WTC11 (cell line): ENCODE measurements at regions not wholly inside any gene's neighbourhood (a gene's known extent, or its start where the extent isn't known, plus 50 kb on each side); places are given as distances from the start of the nearest gene placed in this dataset.

Experiments
- ATAC-seq: fragments of 200-7000 bp; cut with Tn5 transposase; 2 replicates; pipeline ENCODE4 v1.10.0; 2021; ENCODE audit warnings: mild to moderate bottlenecking, moderate library complexity
- CTCF ChIA-PET: fragments of 300-600 bp; sonication (Branson Sonifier 250); formaldehyde crosslinking; loops from one replicate; lab custom pipeline; 2021; ENCODE audit warnings: antibody characterized with exemption; lab: Charles Lee
- POLR2A ChIA-PET: fragments of 350-600 bp; sonication (Branson Sonifier 250); formaldehyde crosslinking; loops from one replicate; lab custom pipeline; 2021; ENCODE audit warnings: antibody characterized with exemption; lab: Charles Lee
- DNase-seq: peaks from one replicate; pipeline ENCODE4 v3.0.0; 2021; ENCODE audit warnings: low spot score
- H3K27ac Mint-ChIP-seq: 2 replicates; pipeline ENCODE4 v1.8.0; 2021; ENCODE audit warnings: mixed read lengths
- H3K27me3 Mint-ChIP-seq: 2 replicates; pipeline ENCODE4 v1.8.0; 2021; ENCODE audit warnings: low read depth, mild to moderate bottlenecking, moderate library complexity, mixed read lengths
- H3K36me3 Mint-ChIP-seq: 2 replicates; pipeline ENCODE4 v1.8.0; 2021; ENCODE audit warnings: mixed read lengths
- H3K4me1 Mint-ChIP-seq: 2 replicates; pipeline ENCODE4 v1.8.0; 2022; ENCODE audit warnings: mixed read lengths
- H3K4me3 Mint-ChIP-seq: 2 replicates; pipeline ENCODE4 v1.8.0; 2021; ENCODE audit warnings: mild to moderate bottlenecking, moderate library complexity, mixed read lengths
- H3K9me3 Mint-ChIP-seq: 2 replicates; pipeline ENCODE4 v1.8.0; 2021; ENCODE audit warnings: mixed read lengths
- ATF1 ChIP-seq: sonication (generic); formaldehyde crosslinking; IDR thresholded peaks from 2 replicates; pipeline ENCODE4 v1.8.1; 2023; ENCODE audit warnings: mild to moderate bottlenecking, moderate library complexity, missing genetic modification reagents
- E2F1 ChIP-seq: sonication (generic); formaldehyde crosslinking; IDR thresholded peaks from 2 replicates; pipeline ENCODE4 v1.8.0; 2022; ENCODE audit warnings: mild to moderate bottlenecking, missing genetic modification reagents
- HMGA2 ChIP-seq: fragments of 250-450 bp; sonication (Bioruptor Pico); IDR thresholded peaks from 2 replicates; pipeline ENCODE4 v1.4.0; 2021; ENCODE audit warnings: mild to moderate bottlenecking, moderate library complexity
- MAX ChIP-seq: sonication (generic); formaldehyde crosslinking; IDR thresholded peaks from 2 replicates; pipeline ENCODE4 v1.8.0; 2022; ENCODE audit warnings: mild to moderate bottlenecking, missing genetic modification reagents
- MXD4 ChIP-seq: fragments of 250-450 bp; sonication (Bioruptor Pico); IDR thresholded peaks from 2 replicates; pipeline ENCODE4 v1.8.0; 2021; ENCODE audit warnings: mild to moderate bottlenecking, moderate library complexity, borderline replicate concordance
- NFATC4 ChIP-seq: fragments of 250-450 bp; sonication (Bioruptor Pico); IDR thresholded peaks from 2 replicates; pipeline ENCODE4 v1.9.0; 2021; ENCODE audit warnings: mild to moderate bottlenecking
- NFE2L1 ChIP-seq: sonication (generic); formaldehyde crosslinking; IDR thresholded peaks from 2 replicates; pipeline ENCODE4 v1.8.1; 2023; ENCODE audit warnings: missing genetic modification reagents
- NR2C2 ChIP-seq: sonication (generic); formaldehyde crosslinking; IDR thresholded peaks from 2 replicates; pipeline ENCODE4 v1.8.0; 2022; ENCODE audit warnings: mild to moderate bottlenecking, missing genetic modification reagents
- OVOL2 ChIP-seq: fragments of 250-450 bp; sonication (Bioruptor Pico); IDR thresholded peaks from 2 replicates; pipeline ENCODE4 v1.9.0; 2021; ENCODE audit warnings: mild to moderate bottlenecking, borderline replicate concordance
- RORB ChIP-seq: fragments of 250-450 bp; sonication (Bioruptor Pico); IDR thresholded peaks from 2 replicates; pipeline ENCODE4 v1.9.0; 2021; ENCODE audit warnings: mild to moderate bottlenecking
- ZBTB21 ChIP-seq: sonication (generic); formaldehyde crosslinking; IDR thresholded peaks from 2 replicates; pipeline ENCODE4 v1.8.1; 2023; ENCODE audit warnings: mild to moderate bottlenecking, missing genetic modification reagents, borderline replicate concordance
- ZMAT4 ChIP-seq: fragments of 250-450 bp; sonication (Bioruptor Pico); IDR thresholded peaks from 2 replicates; pipeline ENCODE4 v1.9.0; 2021; ENCODE audit warnings: mild to moderate bottlenecking
- ZNF219 ChIP-seq: sonication (generic); formaldehyde crosslinking; IDR thresholded peaks from 2 replicates; pipeline ENCODE4 v1.8.0; 2023; ENCODE audit warnings: missing genetic modification reagents, mild to moderate bottlenecking, borderline replicate concordance
- TF ChIP-seq, protein P1 (sequence below): fragments of 250-450 bp; sonication (Bioruptor Pico); IDR thresholded peaks from 2 replicates; pipeline ENCODE4 v1.9.0; 2021; ENCODE audit warnings: mild to moderate bottlenecking, borderline replicate concordance
- TF ChIP-seq, protein P2 (sequence below): sonication (generic); formaldehyde crosslinking; IDR thresholded peaks from 2 replicates; pipeline ENCODE4 v1.8.0; 2023; ENCODE audit warnings: missing genetic modification reagents, mild to moderate bottlenecking, borderline replicate concordance
- TF ChIP-seq, protein P3 (sequence below): sonication (generic); formaldehyde crosslinking; IDR thresholded peaks from 2 replicates; pipeline ENCODE4 v1.8.1; 2022; ENCODE audit warnings: low read depth, mild to moderate bottlenecking, moderate library complexity, missing genetic modification reagents, borderline replicate concordance
- TF ChIP-seq, protein P4 (sequence below): sonication (generic); formaldehyde crosslinking; IDR thresholded peaks from 2 replicates; pipeline ENCODE4 v1.8.0; 2022; ENCODE audit warnings: missing genetic modification reagents

DNA sequence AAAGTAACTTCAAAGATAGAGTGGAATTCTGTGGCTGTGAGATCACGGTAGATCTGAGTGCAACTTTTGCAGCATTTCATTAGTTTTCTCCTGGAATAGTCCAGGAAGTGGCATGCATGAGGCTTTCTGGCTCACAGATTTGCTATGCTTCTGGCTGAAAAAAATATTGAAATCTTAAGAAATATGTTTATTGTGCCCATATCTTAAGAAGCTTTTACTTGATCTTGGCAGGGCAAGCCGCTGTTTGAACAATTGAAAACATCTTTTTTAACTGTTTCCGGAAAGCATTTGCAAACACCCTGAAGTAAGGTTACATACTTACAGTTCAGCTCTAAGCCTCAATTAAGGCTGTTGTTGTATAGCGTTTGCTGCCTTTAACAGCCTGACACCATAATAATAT lies 135.7 kb upstream of the GDNF start:
- no peak for DNase-seq
- H3K9me3 Mint-ChIP-seq, result peaks cover 29% of the 10 kb centered on the region
- no peaks in the 10 kb centered on the region for H3K27me3 Mint-ChIP-seq
- peaks cover under 1% of the 10 kb centered on the region; the same call in 1 of the 2 replicates for H3K36me3 Mint-ChIP-seq
- TF ChIP-seq ATF1 (CRISPR knock-in tag), result no peak
- no peak for TF ChIP-seq OVOL2 (CRISPR knock-in tag)
- no peak for TF ChIP-seq ZNF219 (CRISPR knock-in tag)
- no peak for TF ChIP-seq MXD4 (CRISPR knock-in tag)
- TF ChIP-seq, protein P1, sequence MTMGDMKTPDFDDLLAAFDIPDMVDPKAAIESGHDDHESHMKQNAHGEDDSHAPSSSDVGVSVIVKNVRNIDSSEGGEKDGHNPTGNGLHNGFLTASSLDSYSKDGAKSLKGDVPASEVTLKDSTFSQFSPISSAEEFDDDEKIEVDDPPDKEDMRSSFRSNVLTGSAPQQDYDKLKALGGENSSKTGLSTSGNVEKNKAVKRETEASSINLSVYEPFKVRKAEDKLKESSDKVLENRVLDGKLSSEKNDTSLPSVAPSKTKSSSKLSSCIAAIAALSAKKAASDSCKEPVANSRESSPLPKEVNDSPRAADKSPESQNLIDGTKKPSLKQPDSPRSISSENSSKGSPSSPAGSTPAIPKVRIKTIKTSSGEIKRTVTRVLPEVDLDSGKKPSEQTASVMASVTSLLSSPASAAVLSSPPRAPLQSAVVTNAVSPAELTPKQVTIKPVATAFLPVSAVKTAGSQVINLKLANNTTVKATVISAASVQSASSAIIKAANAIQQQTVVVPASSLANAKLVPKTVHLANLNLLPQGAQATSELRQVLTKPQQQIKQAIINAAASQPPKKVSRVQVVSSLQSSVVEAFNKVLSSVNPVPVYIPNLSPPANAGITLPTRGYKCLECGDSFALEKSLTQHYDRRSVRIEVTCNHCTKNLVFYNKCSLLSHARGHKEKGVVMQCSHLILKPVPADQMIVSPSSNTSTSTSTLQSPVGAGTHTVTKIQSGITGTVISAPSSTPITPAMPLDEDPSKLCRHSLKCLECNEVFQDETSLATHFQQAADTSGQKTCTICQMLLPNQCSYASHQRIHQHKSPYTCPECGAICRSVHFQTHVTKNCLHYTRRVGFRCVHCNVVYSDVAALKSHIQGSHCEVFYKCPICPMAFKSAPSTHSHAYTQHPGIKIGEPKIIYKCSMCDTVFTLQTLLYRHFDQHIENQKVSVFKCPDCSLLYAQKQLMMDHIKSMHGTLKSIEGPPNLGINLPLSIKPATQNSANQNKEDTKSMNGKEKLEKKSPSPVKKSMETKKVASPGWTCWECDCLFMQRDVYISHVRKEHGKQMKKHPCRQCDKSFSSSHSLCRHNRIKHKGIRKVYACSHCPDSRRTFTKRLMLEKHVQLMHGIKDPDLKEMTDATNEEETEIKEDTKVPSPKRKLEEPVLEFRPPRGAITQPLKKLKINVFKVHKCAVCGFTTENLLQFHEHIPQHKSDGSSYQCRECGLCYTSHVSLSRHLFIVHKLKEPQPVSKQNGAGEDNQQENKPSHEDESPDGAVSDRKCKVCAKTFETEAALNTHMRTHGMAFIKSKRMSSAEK (CRISPR knock-in tag), result no peak
- TF ChIP-seq HMGA2 (CRISPR knock-in tag), result no peak
- TF ChIP-seq NFE2L1 (CRISPR knock-in tag), result no peak
- TF ChIP-seq ZBTB21 (CRISPR knock-in tag), result no peak
- no peak for TF ChIP-seq MAX (CRISPR knock-in tag)
- TF ChIP-seq NFATC4 (CRISPR knock-in tag), result no peak
- no peak for TF ChIP-seq RORB (CRISPR knock-in tag)
- TF ChIP-seq, protein P2, sequence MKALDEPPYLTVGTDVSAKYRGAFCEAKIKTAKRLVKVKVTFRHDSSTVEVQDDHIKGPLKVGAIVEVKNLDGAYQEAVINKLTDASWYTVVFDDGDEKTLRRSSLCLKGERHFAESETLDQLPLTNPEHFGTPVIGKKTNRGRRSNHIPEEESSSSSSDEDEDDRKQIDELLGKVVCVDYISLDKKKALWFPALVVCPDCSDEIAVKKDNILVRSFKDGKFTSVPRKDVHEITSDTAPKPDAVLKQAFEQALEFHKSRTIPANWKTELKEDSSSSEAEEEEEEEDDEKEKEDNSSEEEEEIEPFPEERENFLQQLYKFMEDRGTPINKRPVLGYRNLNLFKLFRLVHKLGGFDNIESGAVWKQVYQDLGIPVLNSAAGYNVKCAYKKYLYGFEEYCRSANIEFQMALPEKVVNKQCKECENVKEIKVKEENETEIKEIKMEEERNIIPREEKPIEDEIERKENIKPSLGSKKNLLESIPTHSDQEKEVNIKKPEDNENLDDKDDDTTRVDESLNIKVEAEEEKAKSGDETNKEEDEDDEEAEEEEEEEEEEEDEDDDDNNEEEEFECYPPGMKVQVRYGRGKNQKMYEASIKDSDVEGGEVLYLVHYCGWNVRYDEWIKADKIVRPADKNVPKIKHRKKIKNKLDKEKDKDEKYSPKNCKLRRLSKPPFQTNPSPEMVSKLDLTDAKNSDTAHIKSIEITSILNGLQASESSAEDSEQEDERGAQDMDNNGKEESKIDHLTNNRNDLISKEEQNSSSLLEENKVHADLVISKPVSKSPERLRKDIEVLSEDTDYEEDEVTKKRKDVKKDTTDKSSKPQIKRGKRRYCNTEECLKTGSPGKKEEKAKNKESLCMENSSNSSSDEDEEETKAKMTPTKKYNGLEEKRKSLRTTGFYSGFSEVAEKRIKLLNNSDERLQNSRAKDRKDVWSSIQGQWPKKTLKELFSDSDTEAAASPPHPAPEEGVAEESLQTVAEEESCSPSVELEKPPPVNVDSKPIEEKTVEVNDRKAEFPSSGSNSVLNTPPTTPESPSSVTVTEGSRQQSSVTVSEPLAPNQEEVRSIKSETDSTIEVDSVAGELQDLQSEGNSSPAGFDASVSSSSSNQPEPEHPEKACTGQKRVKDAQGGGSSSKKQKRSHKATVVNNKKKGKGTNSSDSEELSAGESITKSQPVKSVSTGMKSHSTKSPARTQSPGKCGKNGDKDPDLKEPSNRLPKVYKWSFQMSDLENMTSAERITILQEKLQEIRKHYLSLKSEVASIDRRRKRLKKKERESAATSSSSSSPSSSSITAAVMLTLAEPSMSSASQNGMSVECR (CRISPR knock-in tag), result no peak
- TF ChIP-seq ZMAT4 (CRISPR knock-in tag), result no peak
- no peak for TF ChIP-seq E2F1 (CRISPR knock-in tag)
- TF ChIP-seq, protein P3, sequence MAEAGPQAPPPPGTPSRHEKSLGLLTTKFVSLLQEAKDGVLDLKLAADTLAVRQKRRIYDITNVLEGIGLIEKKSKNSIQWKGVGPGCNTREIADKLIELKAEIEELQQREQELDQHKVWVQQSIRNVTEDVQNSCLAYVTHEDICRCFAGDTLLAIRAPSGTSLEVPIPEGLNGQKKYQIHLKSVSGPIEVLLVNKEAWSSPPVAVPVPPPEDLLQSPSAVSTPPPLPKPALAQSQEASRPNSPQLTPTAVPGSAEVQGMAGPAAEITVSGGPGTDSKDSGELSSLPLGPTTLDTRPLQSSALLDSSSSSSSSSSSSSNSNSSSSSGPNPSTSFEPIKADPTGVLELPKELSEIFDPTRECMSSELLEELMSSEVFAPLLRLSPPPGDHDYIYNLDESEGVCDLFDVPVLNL (CRISPR knock-in tag), result no peak
- TF ChIP-seq, protein P4, sequence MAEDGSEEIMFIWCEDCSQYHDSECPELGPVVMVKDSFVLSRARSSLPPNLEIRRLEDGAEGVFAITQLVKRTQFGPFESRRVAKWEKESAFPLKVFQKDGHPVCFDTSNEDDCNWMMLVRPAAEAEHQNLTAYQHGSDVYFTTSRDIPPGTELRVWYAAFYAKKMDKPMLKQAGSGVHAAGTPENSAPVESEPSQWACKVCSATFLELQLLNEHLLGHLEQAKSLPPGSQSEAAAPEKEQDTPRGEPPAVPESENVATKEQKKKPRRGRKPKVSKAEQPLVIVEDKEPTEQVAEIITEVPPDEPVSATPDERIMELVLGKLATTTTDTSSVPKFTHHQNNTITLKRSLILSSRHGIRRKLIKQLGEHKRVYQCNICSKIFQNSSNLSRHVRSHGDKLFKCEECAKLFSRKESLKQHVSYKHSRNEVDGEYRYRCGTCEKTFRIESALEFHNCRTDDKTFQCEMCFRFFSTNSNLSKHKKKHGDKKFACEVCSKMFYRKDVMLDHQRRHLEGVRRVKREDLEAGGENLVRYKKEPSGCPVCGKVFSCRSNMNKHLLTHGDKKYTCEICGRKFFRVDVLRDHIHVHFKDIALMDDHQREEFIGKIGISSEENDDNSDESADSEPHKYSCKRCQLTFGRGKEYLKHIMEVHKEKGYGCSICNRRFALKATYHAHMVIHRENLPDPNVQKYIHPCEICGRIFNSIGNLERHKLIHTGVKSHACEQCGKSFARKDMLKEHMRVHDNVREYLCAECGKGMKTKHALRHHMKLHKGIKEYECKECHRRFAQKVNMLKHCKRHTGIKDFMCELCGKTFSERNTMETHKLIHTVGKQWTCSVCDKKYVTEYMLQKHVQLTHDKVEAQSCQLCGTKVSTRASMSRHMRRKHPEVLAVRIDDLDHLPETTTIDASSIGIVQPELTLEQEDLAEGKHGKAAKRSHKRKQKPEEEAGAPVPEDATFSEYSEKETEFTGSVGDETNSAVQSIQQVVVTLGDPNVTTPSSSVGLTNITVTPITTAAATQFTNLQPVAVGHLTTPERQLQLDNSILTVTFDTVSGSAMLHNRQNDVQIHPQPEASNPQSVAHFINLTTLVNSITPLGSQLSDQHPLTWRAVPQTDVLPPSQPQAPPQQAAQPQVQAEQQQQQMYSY (CRISPR knock-in tag), result no peak
- no peak for TF ChIP-seq NR2C2 (CRISPR knock-in tag)
- H3K27ac Mint-ChIP-seq, result no peak overlapping the region
- CTCF ChIA-PET, result no interaction called here
- no peak for ATAC-seq
- POLR2A ChIA-PET, result no interaction called here
- no peaks in the 10 kb centered on the region for H3K4me1 Mint-ChIP-seq
- no peak overlapping the region for H3K4me3 Mint-ChIP-seq
